BLaER1 (cell line): ENCODE measurements at regions not wholly inside any gene's neighbourhood (a gene's known extent, or its start where the extent isn't known, plus 50 kb on each side); places are given as distances from the start of the nearest gene placed in this dataset.

Experiments used
- H3K27ac ChIP-seq: shearing (Covaris generic); formaldehyde crosslinking; 2 replicates; pipeline ENCODE4 v1.8.1; 2022
- H3K27me3 ChIP-seq: shearing (Covaris generic); formaldehyde crosslinking; 2 replicates; pipeline ENCODE4 v1.8.1; 2022
- H3K36me3 ChIP-seq: shearing (Covaris generic); formaldehyde crosslinking; 2 replicates; pipeline ENCODE4 v1.8.1; 2022
- H3K4me1 ChIP-seq: shearing (Covaris generic); formaldehyde crosslinking; 2 replicates; pipeline ENCODE4 v1.8.1; 2022
- H3K4me2 ChIP-seq: shearing (Covaris generic); formaldehyde crosslinking; 2 replicates; pipeline ENCODE4 v1.8.1; 2022
- H3K4me3 ChIP-seq: shearing (Covaris generic); formaldehyde crosslinking; 2 replicates; pipeline ENCODE4 v1.8.1; 2022
- H3K9ac ChIP-seq: shearing (Covaris generic); formaldehyde crosslinking; 2 replicates; pipeline ENCODE4 v1.8.1; 2022
- H3K9me3 ChIP-seq: shearing (Covaris generic); formaldehyde crosslinking; 2 replicates; pipeline ENCODE4 v1.8.1; 2022
- H4K20me1 ChIP-seq: shearing (Covaris generic); formaldehyde crosslinking; 2 replicates; pipeline ENCODE4 v1.8.1; 2022
- Cebpa-rat ChIP-seq: shearing (Covaris generic); IDR thresholded peaks from 2 replicates; pipeline ENCODE4 v1.8.1; 2022

DNA sequence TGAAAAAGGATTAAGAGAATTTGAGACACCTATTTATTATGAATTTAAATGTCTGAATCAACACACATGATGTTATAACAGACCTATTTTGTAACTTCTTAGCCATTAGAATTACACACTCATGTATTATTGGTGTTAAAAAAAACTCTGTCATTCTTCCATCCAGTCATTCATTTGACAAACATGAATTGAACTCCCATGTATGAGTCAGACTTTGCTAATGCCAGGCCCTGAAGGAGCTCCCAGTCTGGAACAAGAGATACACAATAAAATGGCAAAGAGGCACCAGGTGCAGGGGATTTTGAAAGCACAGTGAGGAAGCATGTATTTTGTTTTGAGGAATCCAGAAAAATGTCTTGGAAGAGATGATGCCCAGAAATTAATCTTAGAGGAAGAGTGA lies 87.7 kb upstream of the EFHC2 start:
- H4K20me1 ChIP-seq, result no peaks in the 10 kb centered on the region
- H3K4me3 ChIP-seq, result no peak overlapping the region
- no peak for TF ChIP-seq Cebpa-rat
- H3K36me3 ChIP-seq, result no peaks in the 10 kb centered on the region
- H3K27me3 ChIP-seq, result no peaks in the 10 kb centered on the region
- no peak overlapping the region for H3K27ac ChIP-seq
- no peak overlapping the region for H3K9ac ChIP-seq
- no peaks in the 10 kb centered on the region for H3K4me1 ChIP-seq
- no peak overlapping the region for H3K4me2 ChIP-seq
- H3K9me3 ChIP-seq, result no peaks in the 10 kb centered on the region

DNA sequence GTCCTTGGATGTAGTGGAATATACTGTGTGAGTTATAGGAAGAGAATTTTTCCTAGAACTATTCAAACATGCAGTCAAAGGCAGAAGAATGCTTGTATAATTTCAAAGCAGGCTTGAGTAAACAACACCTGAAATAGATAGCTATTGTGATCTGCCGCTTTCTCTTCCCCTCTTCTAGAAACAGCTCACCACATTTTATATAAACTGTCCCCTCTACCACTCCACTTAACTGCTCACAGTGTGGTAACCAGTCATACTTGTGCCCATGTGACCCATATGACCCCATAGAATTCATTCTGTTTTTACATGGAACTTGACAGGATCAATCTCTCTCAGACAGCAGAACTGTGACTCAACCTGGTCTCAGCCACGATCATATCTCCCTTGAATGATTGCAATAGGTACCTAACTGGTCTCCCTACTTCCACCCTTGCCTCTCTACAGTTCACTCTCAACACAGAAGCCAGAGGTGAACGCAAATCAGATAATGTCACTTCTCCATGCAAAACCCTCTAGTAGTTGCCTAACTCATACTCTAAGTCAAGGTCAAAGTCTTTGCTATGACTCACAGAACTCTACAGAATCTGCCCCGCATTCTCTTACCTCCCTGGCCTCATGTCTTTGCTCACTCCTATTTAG lies 85.6 kb upstream of the EFHC2 start:
- Histone ChIP-seq H3K27ac (no peak overlapping the region), H3K27me3 (no peaks in the 10 kb centered on the region), H3K4me2 (no peak overlapping the region), H3K4me1 (no peaks in the 10 kb centered on the region), H3K4me3 (no peak overlapping the region), H3K9ac (no peak overlapping the region), H3K36me3 (no peaks in the 10 kb centered on the region), H3K9me3 (no peaks in the 10 kb centered on the region), H4K20me1 (no peaks in the 10 kb centered on the region)
- no peak for TF ChIP-seq Cebpa-rat

GRCh38 chrX:44422631-44423030 lies 79.2 kb upstream of the EFHC2 start:
- H3K36me3 ChIP-seq, result no peaks in the 10 kb centered on the region
- no peak overlapping the region for H3K4me2 ChIP-seq
- H3K9me3 ChIP-seq, result no peaks in the 10 kb centered on the region
- H3K4me1 ChIP-seq, result no peaks in the 10 kb centered on the region
- no peak overlapping the region for H3K27ac ChIP-seq
- no peak overlapping the region for H3K4me3 ChIP-seq
- H3K9ac ChIP-seq, result no peak overlapping the region
- no peaks in the 10 kb centered on the region for H4K20me1 ChIP-seq
- TF ChIP-seq Cebpa-rat, result no peak
- no peaks in the 10 kb centered on the region for H3K27me3 ChIP-seq

GRCh38 chrX:44415639-44416386 lies 72.3 kb upstream of the EFHC2 start:
- H3K27ac ChIP-seq, result no peak overlapping the region
- no peaks in the 10 kb centered on the region for H3K36me3 ChIP-seq
- no peak overlapping the region for H3K4me3 ChIP-seq
- no peak for TF ChIP-seq Cebpa-rat
- H3K27me3 ChIP-seq, result no peaks in the 10 kb centered on the region
- H3K4me2 ChIP-seq, result no peak overlapping the region
- H3K9ac ChIP-seq, result no peak overlapping the region
- no peaks in the 10 kb centered on the region for H3K4me1 ChIP-seq
- peaks cover 4% of the 10 kb centered on the region; the same call in 1 of the 2 replicates for H3K9me3 ChIP-seq
- no peaks in the 10 kb centered on the region for H4K20me1 ChIP-seq

DNA sequence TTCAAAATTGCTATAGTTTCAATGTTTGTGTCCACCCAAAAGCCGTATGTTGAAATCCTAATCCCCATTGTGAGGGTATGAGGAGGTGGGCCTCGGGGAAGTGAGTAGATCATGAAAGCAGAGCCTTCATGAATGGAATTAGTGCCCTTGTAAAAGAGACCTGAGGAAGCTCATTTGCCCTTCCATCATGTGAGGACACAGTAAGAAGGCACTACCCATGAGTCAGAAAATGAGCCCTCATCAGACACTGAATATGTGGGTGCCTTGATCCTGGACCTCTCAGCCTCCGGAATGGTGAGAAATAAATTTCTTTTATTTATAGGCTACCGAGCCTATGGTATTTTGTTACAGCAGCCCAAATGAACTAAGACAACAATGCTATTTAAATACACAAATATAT lies 57.7 kb upstream of the EFHC2 start:
- H3K9me3 ChIP-seq, result peaks cover 14% of the 10 kb centered on the region; the same call in 1 of the 2 replicates
- no peaks in the 10 kb centered on the region for H4K20me1 ChIP-seq
- no peak for TF ChIP-seq Cebpa-rat
- H3K36me3 ChIP-seq, result no peaks in the 10 kb centered on the region
- no peak overlapping the region for H3K4me2 ChIP-seq
- H3K27me3 ChIP-seq, result no peaks in the 10 kb centered on the region
- H3K9ac ChIP-seq, result no peak overlapping the region
- no peak overlapping the region for H3K27ac ChIP-seq
- no peak overlapping the region for H3K4me3 ChIP-seq
- H3K4me1 ChIP-seq, result no peaks in the 10 kb centered on the region

GRCh38 chrX:44400588-44400987 lies 57.1 kb upstream of the EFHC2 start:
- H3K9ac ChIP-seq, result no peak overlapping the region
- no peaks in the 10 kb centered on the region for H4K20me1 ChIP-seq
- no peak for TF ChIP-seq Cebpa-rat
- H3K4me2 ChIP-seq, result no peak overlapping the region
- peaks cover 14% of the 10 kb centered on the region; the same call in 1 of the 2 replicates for H3K9me3 ChIP-seq
- no peaks in the 10 kb centered on the region for H3K36me3 ChIP-seq
- no peaks in the 10 kb centered on the region for H3K4me1 ChIP-seq
- no peaks in the 10 kb centered on the region for H3K27me3 ChIP-seq
- H3K27ac ChIP-seq, result no peak overlapping the region
- H3K4me3 ChIP-seq, result no peak overlapping the region

GRCh38 chrX:44400161-44400560 lies 56.7 kb upstream of the EFHC2 start:
- H3K36me3 ChIP-seq, result no peaks in the 10 kb centered on the region
- no peak overlapping the region for H3K4me3 ChIP-seq
- H4K20me1 ChIP-seq, result no peaks in the 10 kb centered on the region
- no peak overlapping the region for H3K4me2 ChIP-seq
- no peaks in the 10 kb centered on the region for H3K27me3 ChIP-seq
- H3K9ac ChIP-seq, result no peak overlapping the region
- H3K9me3 ChIP-seq, result peaks cover 14% of the 10 kb centered on the region; the same call in 1 of the 2 replicates
- no peak overlapping the region for H3K27ac ChIP-seq
- H3K4me1 ChIP-seq, result no peaks in the 10 kb centered on the region
- no peak for TF ChIP-seq Cebpa-rat
